OCI-LY3 (cell line): ENCODE measurements at regions not wholly inside any gene's neighbourhood (a gene's known extent, or its start where the extent isn't known, plus 50 kb on each side); places are given as distances from the start of the nearest gene placed in this dataset.
"Not testable (repeated sequence)": the region's sequence is repeated elsewhere in the genome, so short reads cannot be mapped to it uniquely, and the experiment has no call there.

ENCODE experiments used
- H2AFZ ChIP-seq: fragments of 200-600, 300-600 bp; shearing (Covaris generic); 2 replicates; pipeline ENCODE4 v1.6.0; 2014; ENCODE audit warnings: antibody characterized with exemption, low read depth, low read length
- H3K27ac ChIP-seq: fragments of 200-600, 300-600 bp; sonication (generic); 2 replicates; pipeline ENCODE4 v1.5.1; 2014; ENCODE audit warnings: mild to moderate bottlenecking, low read length, moderate library complexity, mixed read lengths
- H3K27me3 ChIP-seq: fragments of 200-600, 300-600 bp; sonication (generic); 2 replicates; pipeline ENCODE4 v1.6.1; 2014; ENCODE audit warnings: low read depth, low read length, mixed read lengths
- H3K36me3 ChIP-seq: fragments of 200-600, 300-600 bp; sonication (generic); replicated peaks from 2 replicates; pipeline ENCODE3; 2014; ENCODE audit warnings: low read depth, low read length, mixed read lengths
- H3K4me1 ChIP-seq: fragments of 300-600, 200-600 bp; sonication (generic); 2 replicates; pipeline ENCODE4 v1.6.1; 2014; ENCODE audit warnings: low read length, mixed read lengths
- H3K4me2 ChIP-seq: fragments of 200-600, 300-600 bp; sonication (generic); 2 replicates; pipeline ENCODE4 v1.6.1; 2014; ENCODE audit warnings: low read length, mixed read lengths
- H3K4me3 ChIP-seq: fragments of 300-600, 200-600 bp; sonication (generic); 2 replicates; pipeline ENCODE4 v1.5.1; 2014; ENCODE audit warnings: antibody characterized with exemption, mild to moderate bottlenecking, low read length, moderate library complexity
- H3K79me2 ChIP-seq: fragments of 300-600, 200-600 bp; shearing (Covaris generic); 2 replicates; pipeline ENCODE4 v1.6.1; 2014; ENCODE audit warnings: mild to moderate bottlenecking, low read length, mixed read lengths
- H3K9ac ChIP-seq: fragments of 300-600, 200-600 bp; shearing (Covaris generic); 2 replicates; pipeline ENCODE4 v1.6.0; 2014; ENCODE audit warnings: mild to moderate bottlenecking, low read length, moderate library complexity
- H3K9me3 ChIP-seq: fragments of 200-600, 300-600 bp; shearing (Covaris generic); 2 replicates; pipeline ENCODE4 v1.6.1; 2014; ENCODE audit warnings: low read length, mixed read lengths; ENCODE audit not compliant: insufficient read depth
- H4K20me1 ChIP-seq: fragments of 200-600, 300-600 bp; sonication (generic); 2 replicates; pipeline ENCODE4 v1.6.1; 2016; ENCODE audit warnings: low read length, mixed read lengths; ENCODE audit not compliant: insufficient read depth

GRCh38 chr11:67899462-67899861 lies 104.4 kb downstream of the UNC93B1 start:
- H3K9ac ChIP-seq, H3K9me3 ChIP-seq, H2AFZ ChIP-seq, H3K36me3 ChIP-seq, H3K27ac ChIP-seq, H3K4me1 ChIP-seq, H3K79me2 ChIP-seq, H3K4me2 ChIP-seq, H4K20me1 ChIP-seq, H3K27me3 ChIP-seq, H3K4me3 ChIP-seq: not testable (repeated sequence)

DNA sequence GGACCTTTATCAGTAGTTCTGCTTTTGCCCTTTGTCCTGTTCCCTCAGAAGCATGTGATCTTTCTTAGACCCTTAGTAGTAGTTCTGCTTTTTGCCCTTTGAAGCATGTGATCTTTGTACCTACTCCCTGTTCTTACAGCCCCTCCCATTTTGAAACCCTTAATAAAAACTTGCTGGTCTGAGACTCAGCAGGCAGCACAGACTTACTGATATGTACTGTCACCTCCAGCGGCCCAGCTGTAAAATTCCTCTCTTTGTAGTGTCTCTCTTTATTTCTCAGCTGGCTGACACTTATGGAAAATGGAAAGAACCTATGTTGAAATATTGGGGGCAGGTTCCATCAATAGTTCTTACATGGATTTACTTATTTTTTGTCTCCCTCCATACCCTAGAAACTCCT lies 110.4 kb downstream of the UNC93B1 start:
- not testable (repeated sequence) for H3K36me3 ChIP-seq, H3K27ac ChIP-seq, H3K9ac ChIP-seq, H3K79me2 ChIP-seq, H3K4me3 ChIP-seq, H2AFZ ChIP-seq, H3K9me3 ChIP-seq, H3K27me3 ChIP-seq, H3K4me2 ChIP-seq, H3K4me1 ChIP-seq, H4K20me1 ChIP-seq

DNA sequence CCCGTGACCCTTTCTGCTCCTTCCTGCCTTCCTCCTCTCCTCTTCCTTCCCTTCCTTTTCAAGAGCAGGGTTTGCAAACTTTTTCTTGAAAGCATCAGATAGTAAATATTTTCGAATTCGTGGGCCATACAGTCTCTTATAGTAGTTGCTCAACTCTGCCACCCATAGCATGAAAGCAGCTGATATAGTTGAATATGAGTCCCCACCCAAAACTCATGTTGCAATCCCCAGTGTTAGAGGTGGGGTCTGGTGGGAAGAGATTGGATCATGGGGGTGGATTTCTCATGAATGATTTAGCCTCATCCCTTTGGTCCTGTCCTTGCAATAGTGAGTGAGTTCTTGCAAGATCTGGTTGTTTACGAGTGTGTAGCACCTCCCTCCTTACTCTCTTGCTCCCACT lies 114.3 kb downstream of the UNC93B1 start:
- not testable (repeated sequence) for H3K4me1 ChIP-seq, H3K79me2 ChIP-seq, H3K9ac ChIP-seq, H3K4me2 ChIP-seq, H3K27ac ChIP-seq, H3K9me3 ChIP-seq, H3K27me3 ChIP-seq, H3K4me3 ChIP-seq, H2AFZ ChIP-seq, H3K36me3 ChIP-seq, H4K20me1 ChIP-seq

DNA sequence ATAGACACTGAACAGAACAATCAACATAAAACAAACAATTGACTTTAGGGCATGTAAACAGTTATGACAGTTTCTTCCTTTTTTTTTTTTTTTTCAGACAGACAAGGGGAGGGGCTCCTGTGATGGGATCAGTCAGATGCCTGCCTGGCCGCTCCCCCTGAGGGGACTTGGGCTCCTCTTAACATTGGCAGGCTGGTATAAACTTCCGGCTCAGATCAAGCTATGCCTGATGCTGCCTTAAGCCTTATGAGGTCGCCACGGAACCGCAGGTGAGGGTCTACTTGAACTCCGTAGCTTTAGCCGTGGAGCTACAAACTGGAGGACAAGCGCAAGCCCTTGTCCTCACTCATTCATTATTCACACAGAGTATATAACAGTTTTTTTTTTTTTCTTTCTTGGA lies 115.8 kb downstream of the UNC93B1 start:
- H3K79me2 ChIP-seq, H3K27ac ChIP-seq, H3K36me3 ChIP-seq, H2AFZ ChIP-seq, H3K4me1 ChIP-seq, H4K20me1 ChIP-seq, H3K27me3 ChIP-seq, H3K4me3 ChIP-seq, H3K4me2 ChIP-seq, H3K9ac ChIP-seq, H3K9me3 ChIP-seq: not testable (repeated sequence)

GRCh38 chr11:67886672-67887071 lies 117.2 kb downstream of the UNC93B1 start:
- not testable (repeated sequence) for H3K27ac ChIP-seq, H3K9ac ChIP-seq, H2AFZ ChIP-seq, H3K4me2 ChIP-seq, H4K20me1 ChIP-seq, H3K79me2 ChIP-seq, H3K27me3 ChIP-seq, H3K4me3 ChIP-seq, H3K36me3 ChIP-seq, H3K4me1 ChIP-seq, H3K9me3 ChIP-seq

DNA sequence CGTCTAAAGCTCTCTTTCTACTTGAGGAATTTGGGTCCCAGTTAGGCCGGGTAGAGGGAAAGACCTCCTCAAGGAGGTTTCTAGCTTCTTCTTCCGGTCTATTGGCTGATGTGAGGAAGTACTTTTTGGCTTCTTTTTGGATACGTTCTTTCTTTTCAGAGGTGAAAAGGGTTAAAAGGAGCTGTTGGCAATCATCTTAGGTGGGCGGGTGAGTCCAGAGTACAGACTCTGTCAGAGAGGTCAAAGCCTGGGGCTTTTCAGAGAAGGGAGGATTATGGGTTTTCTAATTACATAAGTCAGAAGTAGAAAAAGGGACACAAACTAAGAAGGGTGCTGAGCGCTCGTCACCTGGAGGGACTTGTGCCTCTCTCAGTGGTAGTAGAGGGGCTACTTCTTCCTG lies 117.7 kb downstream of the UNC93B1 start:
- H3K79me2 ChIP-seq, H3K9ac ChIP-seq, H3K36me3 ChIP-seq, H2AFZ ChIP-seq, H3K27me3 ChIP-seq, H4K20me1 ChIP-seq, H3K9me3 ChIP-seq, H3K4me2 ChIP-seq, H3K4me1 ChIP-seq, H3K27ac ChIP-seq, H3K4me3 ChIP-seq: not testable (repeated sequence)

GRCh38 chr11:67885574-67885973 lies 118.3 kb downstream of the UNC93B1 start:
- not testable (repeated sequence) for H2AFZ ChIP-seq, H3K27ac ChIP-seq, H3K4me2 ChIP-seq, H3K79me2 ChIP-seq, H3K36me3 ChIP-seq, H3K4me1 ChIP-seq, H3K4me3 ChIP-seq, H3K27me3 ChIP-seq, H3K9me3 ChIP-seq, H4K20me1 ChIP-seq, H3K9ac ChIP-seq

GRCh38 chr11:67884761-67885558 lies 118.9 kb downstream of the UNC93B1 start:
- not testable (repeated sequence) for H3K4me2 ChIP-seq, H3K36me3 ChIP-seq, H3K4me1 ChIP-seq, H2AFZ ChIP-seq, H3K27me3 ChIP-seq, H3K9me3 ChIP-seq, H3K4me3 ChIP-seq, H3K9ac ChIP-seq, H3K27ac ChIP-seq, H3K79me2 ChIP-seq, H4K20me1 ChIP-seq

DNA sequence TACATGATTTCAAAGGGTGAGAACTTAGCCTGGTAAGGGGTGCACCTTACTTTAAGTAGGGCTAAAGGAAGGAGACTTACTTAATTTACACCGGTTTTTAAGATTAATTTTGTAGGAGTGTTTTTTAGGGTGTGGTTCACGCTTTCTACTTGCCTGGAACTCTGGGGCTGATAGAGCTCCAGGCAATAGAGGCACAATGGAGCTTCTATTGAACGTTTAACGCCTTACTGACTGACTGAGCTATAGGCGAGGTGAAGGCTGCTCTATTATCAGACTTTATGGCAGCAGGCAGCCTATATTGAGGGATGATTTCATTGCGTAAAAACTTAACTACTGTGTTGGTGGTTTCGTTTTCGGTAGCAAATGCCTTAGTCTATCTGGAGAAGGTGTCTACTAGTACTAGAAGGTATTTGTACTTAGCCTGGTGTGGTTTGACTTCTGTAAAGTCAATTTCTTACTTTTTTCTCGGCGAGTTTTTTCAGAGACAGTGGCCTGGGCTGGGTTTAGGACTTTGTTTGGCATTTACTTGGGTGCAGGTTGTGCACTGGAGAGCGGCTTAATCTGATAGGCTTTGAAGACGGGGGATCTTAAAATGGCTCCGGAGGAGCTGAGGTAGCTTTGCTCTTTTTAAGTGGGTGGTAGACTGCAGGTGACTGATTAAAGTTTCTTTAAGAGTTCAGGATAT lies 119.7 kb downstream of the UNC93B1 start:
- H3K9ac ChIP-seq, H3K4me1 ChIP-seq, H4K20me1 ChIP-seq, H3K27ac ChIP-seq, H3K36me3 ChIP-seq, H3K79me2 ChIP-seq, H3K9me3 ChIP-seq, H3K4me2 ChIP-seq, H2AFZ ChIP-seq, H3K4me3 ChIP-seq, H3K27me3 ChIP-seq: not testable (repeated sequence)

DNA sequence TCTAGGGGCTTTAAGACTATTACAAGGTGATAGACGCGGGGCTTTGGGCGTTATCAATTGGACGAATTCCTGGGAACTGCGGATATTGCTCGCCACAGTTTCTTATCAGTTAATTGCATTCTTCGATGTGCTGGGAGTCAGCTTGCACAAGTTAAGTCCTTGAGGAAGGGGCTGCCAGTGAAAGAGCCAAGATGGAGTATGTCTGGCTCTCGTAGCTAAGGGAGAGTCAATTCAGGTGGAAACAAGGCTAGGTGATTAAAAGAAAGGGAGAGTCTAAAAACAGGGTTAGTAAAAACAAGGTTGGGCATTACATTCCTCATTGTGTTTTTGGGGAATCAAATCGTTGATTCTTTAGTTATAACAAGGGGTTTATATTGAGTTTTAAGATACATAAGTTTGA lies 121.6 kb downstream of the UNC93B1 start:
- not testable (repeated sequence) for H3K4me2 ChIP-seq, H3K27ac ChIP-seq, H3K27me3 ChIP-seq, H3K36me3 ChIP-seq, H3K4me1 ChIP-seq, H3K9me3 ChIP-seq, H3K4me3 ChIP-seq, H3K9ac ChIP-seq, H4K20me1 ChIP-seq, H2AFZ ChIP-seq, H3K79me2 ChIP-seq
